Epithelial cell of esophagus (primary cell): ENCODE measurements at regions not wholly inside any gene's neighbourhood (a gene's known extent, or its start where the extent isn't known, plus 50 kb on each side); places are given as distances from the start of the nearest gene placed in this dataset.
A peak's percentile ranks its signal among the peaks of the same experiment; 100 is the strongest.

Source experiments
- DNase-seq: peaks from one replicate; pipeline ENCODE4 v3.0.0; 2010; ENCODE audit warnings: low read depth
- H3K4me3 ChIP-seq: 2 replicates; pipeline ENCODE4 v1.5.1; 2011; ENCODE audit warnings: mild to moderate bottlenecking, low read length, control low read depth
- TF ChIP-seq, protein P1 (sequence below): IDR thresholded peaks from 2 replicates; pipeline ENCODE4 v1.5.1; 2011; ENCODE audit warnings: low read depth, mild to moderate bottlenecking, low read length, control low read depth, inconsistent platforms; ENCODE audit not compliant: insufficient read depth; ENCODE audit errors: missing control alignments

DNA sequence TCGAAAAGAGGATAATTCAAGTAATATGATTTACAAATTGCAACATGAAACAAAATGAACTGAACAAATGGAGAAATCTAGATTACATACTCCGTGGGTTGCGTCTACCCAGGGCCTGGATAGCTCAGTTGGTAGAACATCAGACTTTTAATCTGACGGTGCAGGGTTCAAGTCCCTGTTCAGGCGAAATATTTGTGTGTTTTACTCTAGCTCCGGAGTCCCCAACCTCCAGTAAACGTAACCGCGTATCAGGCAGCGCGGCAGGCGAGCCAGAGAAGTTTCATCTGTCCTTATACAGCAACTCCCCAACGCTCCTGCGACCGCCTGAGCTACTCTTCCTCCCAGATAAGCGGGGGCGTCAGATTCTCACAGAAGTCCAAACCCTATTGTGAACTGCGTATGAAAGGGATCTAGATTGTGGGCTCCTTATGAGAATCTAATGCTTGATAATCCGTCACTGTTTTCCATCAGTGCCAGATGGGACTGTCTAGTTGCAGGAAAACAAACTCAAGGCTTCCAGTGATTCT lies 176.1 kb downstream of the TRIM27 start:
- H3K4me3 ChIP-seq, result peak overlapping the region; percentile 37
- DNase-seq, result peak; percentile 91

DNA sequence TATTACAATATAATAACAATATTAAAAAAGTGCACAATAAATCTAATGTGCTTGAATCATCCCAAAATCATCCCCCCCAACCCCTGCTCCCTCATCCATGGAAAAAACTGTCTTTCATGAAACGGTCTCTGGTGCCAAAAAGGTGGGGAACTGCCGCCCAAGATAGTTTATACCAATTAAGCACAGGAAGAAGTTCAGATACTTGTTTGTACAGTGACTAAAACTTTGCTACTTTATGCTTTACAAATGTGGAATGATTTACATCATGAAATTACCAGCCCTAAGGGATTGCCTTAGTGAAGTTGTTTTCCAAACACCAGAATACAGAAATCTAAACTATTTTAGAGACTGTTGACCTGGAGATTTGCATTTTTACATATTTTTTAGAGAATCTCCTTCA lies 175.6 kb downstream of the TRIM27 start:
- H3K4me3 ChIP-seq, result no peak overlapping the region
- DNase-seq, result no peak
- TF ChIP-seq, protein P1, sequence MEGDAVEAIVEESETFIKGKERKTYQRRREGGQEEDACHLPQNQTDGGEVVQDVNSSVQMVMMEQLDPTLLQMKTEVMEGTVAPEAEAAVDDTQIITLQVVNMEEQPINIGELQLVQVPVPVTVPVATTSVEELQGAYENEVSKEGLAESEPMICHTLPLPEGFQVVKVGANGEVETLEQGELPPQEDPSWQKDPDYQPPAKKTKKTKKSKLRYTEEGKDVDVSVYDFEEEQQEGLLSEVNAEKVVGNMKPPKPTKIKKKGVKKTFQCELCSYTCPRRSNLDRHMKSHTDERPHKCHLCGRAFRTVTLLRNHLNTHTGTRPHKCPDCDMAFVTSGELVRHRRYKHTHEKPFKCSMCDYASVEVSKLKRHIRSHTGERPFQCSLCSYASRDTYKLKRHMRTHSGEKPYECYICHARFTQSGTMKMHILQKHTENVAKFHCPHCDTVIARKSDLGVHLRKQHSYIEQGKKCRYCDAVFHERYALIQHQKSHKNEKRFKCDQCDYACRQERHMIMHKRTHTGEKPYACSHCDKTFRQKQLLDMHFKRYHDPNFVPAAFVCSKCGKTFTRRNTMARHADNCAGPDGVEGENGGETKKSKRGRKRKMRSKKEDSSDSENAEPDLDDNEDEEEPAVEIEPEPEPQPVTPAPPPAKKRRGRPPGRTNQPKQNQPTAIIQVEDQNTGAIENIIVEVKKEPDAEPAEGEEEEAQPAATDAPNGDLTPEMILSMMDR, result no peak

More for the DNA sequence above, 176.1 kb downstream of the TRIM27 start:
- TF ChIP-seq, protein P1, result no peak

DNA sequence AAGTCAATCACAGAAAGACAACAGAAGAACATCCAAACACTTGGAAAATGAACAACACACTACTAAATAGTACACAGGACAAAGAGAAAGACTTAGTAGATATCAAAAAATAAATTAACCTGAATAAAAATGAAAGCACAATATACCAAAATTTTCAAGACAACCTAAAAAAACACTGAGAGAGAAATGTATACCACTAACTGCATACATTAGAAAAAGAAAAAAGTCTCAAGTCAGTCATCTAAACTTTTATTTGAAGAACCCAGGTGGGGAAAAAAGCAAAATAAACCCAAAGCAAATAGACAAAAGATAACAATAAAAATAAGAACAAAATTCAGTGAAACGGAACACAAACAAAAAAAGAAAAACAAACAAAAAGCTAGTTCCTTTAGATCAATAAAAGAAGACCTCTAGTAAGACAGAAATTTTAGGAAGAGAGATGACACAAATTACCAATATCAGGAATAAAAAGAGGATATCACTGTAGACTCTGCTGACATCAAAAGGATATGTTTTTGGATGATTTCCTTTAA lies 172.8 kb downstream of the TRIM27 start:
- H3K4me3 ChIP-seq, result no peak overlapping the region
- TF ChIP-seq, protein P1, result no peak
- no peak for DNase-seq

DNA sequence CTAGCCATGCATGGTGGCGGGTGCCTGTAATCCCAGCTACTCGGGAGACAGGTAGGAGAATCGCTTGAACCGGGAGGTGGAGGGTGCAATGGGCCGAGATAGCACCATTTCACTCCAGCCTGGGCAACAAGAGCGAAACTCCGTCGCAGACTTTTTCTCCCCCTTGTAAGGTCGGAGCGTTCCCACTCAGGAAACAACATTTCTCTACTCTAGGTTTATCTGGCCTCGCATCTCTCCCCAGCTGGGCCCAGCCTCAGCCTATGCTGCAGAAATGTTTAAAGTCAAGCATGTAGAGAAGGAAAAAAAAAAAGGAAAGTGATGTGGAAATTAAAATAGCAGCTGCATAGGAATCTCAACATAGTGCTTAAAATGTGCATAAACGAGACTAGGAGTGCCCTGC lies 172.3 kb downstream of the TRIM27 start:
- TF ChIP-seq, protein P1, result no peak
- H3K4me3 ChIP-seq, result no peak overlapping the region
- DNase-seq, result no peak

DNA sequence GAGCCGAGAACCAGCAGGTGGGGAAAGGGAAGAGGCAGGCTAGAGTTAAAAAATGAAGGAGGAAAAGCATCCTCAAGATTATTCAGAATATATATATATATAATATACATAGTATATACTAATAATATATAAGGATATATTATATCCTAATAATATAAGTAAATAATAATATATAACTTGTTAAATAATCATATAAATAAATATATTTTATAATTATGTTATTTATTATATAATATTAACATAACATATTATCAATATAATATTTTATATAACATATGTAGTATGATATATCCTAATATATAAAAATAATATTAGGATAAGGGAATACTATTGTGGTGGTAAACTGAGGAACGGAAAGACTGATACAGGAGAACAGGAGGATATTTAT lies 171.8 kb downstream of the TRIM27 start:
- H3K4me3 ChIP-seq, result no peak overlapping the region
- no peak for DNase-seq
- TF ChIP-seq, protein P1, result no peak

DNA sequence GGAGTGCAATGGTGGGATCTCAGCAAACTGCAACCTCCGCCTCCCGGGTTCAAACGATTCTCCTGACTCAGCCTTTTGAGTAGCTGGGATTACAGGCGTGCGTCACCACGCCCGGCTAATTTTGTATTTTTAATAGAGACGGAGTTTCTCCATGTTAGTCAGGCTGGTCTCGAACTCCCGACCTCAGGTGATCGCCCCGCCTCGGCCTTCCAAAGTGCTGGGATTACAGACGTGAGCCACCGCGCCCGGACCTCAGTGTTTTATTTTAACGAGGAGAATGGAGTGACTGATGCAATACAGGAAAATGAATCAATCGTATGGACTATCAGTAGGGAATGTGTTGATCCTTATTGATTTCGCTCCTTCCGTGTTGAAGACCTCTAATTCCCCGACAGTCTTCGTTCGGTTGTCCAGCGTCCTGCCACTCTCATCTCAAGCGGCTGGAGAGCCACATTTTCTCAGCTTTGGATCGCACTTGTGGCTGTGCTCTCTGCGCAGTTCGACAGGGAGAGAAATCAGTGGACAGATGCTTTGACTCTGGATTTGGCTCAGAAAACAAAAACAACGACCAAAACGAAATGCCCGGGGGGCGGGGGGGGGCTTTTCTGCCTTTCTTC lies 166.2 kb downstream of the TRIM27 start:
- peak overlapping the region; percentile 35 for H3K4me3 ChIP-seq
- TF ChIP-seq, protein P1, result no peak
- DNase-seq, result peak; percentile 61
